Right forelimb (tissue), 1 donor: ENCODE measurements at regions not wholly inside any gene's neighbourhood (a gene's known extent, or its start where the extent isn't known, plus 50 kb on each side); places are given as distances from the start of the nearest gene placed in this dataset.
A peak's percentile ranks its signal among the peaks of the same experiment; 100 is the strongest.
"Not testable (repeated sequence)": the region's sequence is repeated elsewhere in the genome, so short reads cannot be mapped to it uniquely, and the experiment has no call there.

ENCODE experiments used
- DNase-seq: peaks from one replicate; pipeline ENCODE4 v3.0.0-alpha.2; 2018

DNA sequence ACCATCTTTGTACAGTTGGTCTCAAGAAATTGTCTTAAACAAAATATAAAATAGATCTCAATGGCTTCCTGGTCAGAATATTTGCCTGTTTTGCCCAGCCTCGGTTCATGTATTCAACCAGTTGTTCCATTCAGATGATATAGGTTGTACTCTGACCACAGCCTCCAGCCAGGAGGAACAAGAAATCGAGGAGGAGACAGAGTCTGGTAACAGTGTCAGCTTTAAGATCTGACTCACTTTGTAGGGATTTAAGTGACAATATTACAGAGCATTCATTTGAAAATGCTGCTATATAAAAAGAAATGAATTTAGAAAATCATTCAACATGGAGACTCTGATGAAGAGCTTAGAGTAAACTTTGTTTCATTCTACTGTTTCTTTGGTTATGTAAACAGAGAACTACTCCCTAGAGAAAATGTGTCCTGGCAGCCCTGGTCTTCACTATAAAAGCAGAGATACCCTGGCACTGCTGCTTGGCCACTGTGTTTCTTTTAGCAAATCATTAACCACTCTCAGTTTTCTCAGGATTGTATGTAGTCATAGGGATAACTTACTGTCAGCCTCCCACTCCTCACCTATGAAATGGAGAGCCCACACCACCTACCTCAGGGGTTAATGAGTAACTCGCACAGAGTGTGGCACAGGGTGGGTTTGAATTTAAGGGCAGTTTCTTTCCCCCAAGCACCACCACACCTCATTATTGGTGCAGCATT lies 53.5 kb downstream of the PAGE2 start:
- DNase-seq = no peak

DNA sequence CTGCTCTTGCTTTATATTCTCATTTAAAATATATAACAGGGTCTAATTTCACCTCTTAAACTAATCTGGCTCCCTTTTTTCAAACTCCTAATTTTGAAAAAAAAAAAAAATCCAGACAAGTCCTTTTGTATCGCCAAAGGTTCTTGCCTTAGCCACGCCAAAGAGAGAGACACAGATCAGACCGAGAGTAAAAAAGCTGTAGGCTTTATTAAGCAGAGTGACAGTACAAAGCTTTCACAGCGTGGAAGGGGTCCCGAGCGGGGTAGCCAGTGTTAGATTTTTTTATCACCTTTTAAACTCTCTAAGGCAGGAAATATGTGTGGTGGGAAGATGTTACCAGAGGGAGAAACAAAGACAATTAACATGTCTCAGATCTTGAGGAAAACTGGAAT lies 54.1 kb downstream of the PAGE2 start:
- DNase-seq = no peak

DNA sequence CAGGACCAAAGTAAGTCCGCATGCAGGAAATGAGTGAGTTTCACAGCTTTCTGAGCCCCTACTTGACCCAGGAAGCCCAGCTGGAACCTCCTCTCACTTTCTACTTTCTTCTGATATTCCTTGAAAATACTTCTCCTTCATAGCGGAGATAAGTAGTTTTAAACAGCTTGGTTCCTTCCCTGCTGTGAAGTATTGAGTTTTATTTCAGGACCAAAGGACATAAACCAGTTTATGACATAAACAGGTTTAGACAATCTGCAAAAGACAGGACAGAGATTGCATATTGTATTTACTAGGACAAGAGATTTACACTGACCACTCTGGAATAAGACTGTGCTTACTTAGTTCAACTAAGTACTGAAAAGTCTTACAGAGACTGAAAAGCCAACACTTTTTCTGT lies 54.8 kb downstream of the PAGE2 start:
- DNase-seq = no peak

DNA sequence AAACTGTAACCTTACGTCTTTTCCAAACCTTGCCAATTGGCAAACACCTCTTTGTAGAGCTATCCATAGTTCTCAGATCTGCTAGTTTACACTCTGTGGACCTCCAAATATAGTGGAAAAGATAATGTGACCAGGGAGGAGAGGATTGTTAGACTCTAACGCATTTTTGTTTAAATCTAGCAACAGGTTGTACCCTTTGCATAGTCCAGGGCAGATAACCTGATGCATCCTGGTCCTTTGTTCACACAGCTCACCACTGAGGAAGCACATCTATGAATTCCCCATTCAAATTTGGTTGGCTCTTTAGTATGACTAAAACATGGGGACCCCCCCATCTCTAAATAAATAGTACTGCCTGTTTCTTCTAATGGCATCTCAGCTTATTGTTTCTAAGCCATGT lies 55.9 kb downstream of the PAGE2 start:
- DNase-seq = no peak

DNA sequence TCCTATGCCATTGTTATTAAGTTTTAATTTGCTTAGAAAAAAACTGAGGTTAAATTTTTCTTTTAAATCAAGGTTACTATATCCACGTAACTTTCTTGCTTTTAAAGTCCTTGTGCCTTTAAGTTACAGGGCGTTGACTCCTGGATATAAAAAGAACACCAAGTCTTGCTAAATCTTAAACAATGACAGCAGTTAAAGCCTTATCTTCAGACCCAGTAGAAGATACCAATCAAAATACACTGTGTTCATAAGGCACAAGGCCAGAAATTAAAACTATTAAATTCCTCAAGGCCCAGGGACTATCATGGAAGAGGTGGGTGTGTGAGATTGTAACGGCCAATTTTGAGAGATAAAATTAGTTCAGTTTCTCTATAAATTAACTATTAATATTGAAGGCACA lies 60.4 kb downstream of the PAGE2 start:
- no peak for DNase-seq

DNA sequence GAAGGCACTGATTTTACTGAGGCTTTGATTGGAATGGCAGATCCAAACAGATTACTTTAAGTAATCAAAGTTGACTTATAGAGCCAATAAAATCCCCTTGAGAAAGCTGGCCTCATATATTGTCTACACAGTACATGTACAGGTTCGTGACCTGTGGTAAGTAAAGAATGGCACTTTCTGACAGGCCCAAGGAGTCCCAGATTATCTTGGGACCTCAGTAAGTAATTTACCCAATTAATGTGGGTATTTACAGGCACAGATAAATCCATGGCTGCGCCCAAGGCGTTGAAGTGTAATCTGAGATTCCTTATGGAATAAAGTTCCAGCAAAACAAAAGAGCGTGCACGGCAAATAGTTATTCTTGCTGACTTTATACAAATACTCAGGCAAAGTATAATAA lies 62.4 kb downstream of the PAGE2 start:
- no peak for DNase-seq

DNA sequence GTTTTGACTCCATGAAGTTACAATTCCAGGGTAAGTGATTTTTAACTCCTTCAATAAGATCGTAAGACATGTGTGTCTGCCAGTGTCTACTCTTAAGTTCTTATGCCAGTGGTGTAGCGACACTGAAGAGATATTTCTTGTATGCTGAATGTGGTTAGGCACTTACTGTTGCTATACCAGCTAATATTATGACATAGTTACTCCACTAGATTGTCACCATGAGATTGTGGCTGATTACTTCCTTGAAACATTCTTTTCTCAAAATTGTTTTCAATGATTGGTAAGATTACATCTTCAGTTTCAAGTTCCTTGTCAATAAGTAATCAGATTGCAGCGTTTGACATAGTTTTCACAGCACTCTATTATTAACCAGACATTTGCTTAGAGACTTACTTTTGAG lies 60.6 kb upstream of the PAGE5 start:
- DNase-seq = no peak

DNA sequence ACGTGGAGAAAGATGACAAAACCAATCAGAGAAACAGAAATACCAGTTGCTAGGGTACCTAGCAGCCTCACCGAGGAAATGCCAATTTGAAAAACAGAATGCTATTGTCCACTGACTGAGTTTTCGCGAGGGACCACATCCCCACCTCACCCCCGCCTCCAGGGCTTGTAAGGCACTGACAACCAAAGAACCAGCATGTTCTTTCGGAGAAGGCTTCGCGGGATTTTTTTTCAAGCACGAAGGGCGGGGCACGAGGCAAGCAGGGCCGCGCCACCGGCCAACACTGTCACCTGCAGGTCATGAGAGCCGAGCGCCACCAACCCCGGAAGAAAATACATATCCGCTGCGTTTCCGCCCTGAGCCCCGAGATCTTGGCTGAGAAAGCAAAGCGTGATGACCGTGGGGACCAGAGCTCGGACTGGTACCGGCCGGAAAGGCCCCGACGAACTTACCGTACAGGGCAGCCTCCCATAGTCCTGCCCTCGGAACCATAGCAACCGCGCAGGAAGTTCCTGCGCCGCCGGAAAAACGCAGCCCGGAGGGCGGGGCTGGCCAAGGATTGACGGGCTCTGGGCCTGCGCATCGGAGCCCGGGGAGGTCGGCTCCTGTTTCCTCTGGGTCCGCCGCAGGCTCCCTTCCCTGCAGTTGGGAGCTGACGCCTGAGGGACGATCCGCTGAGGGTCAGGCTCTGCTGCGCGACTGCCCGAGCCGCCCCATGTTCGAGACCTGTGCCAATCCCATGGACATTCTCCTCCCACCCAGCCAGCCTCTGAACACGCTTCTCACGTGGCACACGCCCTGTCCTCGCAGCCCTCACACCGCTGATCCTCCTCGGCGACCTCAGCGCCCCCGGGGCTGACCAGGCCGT lies 59.2 kb upstream of the PAGE5 start:
- peak; percentile 91 for DNase-seq

DNA sequence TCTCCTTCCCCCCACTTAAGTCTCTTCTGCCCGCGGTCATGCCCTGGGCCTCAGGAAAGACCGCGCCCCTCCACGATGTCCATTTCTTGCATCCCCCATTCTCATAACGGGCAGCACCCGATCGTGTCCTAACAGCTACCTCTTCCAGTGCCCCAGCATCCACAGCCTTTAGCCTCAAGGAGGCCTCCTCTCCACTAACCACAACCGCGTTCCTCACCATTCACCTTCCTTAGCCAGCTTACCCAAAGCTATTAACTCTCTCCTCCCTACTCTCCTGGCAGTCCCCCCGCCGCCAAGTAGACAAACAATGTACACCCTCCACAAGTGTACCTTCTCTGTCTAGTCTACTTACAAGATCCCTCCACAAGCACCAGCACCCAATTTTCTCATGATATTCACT lies 58.6 kb upstream of the PAGE5 start:
- DNase-seq = no peak

DNA sequence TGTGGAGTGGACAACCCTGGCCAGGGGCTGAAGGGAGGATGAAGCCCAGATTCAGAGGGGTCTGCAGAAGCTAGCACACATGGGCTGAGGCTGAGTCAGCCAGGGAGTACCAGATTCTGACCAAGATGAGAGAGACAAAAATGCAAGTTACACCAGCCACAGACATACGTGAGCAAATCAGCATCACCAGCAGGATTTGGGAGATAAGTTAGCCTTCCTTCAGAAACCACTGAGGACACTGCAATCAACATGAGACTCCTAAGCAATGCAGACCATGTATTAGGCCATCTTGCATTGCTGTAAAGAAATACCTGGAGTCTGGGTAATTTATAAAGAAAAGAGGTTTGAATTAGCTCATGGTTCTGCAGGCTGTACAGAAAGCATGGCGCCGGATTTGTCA lies 57.0 kb upstream of the PAGE5 start:
- DNase-seq = no peak

DNA sequence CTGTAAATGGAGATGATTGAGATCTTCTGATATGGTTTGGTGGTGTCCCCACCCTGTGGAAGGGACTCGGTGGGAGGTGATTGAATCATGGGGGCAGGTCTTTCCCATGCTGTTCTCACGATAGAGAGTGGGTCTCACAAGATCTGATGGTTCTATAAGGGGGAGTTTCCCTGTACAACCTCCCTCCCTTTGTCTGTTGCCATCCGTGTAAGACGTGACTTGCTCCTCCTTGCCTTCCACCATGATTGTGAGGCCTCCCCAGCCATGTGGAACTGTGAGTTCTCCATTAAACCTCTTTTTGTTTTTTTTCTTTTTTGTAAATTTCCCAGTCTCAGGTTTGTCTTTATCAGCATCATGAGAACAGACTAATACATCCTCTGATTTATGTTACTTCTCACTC lies 55.1 kb upstream of the PAGE5 start:
- DNase-seq = not testable (repeated sequence)

DNA sequence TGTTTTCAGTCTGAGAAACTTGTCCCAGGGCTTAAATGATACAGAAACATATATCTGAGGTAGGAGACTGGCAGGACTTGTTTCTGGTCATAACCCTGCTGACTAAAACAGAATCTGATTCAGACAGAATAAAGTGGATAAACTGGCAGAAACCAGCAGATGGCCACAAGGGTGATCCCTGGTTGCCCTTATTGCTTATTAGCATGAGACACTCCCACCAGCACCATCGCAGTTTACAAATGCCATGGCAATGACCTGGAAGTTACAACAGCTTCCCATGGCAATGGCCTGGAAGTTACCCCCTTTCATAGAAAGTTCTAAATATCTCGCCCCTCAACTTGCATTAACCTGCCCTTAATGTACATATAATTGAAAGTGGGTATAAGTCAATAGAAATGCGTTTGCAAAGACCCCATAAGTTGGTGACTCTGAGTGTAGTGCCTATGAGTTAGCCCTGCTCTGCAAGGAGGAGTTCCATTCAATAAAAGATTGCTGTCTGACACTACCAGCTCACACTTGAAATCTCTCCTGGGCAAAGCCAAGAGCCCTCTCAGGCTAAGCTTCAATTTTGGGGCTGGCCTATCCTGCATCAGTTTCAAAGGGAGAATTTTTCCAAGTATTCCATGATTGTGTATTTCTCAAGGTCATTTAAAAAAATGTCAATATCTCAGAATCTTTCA lies 52.9 kb upstream of the PAGE5 start:
- DNase-seq = no peak

DNA sequence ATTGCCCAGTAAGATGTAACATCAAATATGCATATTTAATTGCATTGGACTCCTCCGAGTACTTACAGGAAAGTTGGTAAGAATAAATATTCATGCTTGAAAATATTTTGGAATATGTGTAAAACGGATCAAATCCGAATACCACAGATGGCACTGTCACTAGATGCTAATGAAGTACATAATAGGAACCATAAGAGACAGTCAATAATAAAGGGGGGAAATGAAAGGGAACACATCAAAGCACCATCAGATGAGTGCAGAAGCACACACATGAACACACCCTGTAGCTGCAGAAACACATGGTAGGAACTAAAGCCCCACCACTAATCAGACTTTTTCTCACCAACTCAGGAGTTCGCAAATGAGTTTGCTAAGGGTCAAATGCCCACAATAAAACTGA lies 52.2 kb upstream of the PAGE5 start:
- DNase-seq = no peak

DNA sequence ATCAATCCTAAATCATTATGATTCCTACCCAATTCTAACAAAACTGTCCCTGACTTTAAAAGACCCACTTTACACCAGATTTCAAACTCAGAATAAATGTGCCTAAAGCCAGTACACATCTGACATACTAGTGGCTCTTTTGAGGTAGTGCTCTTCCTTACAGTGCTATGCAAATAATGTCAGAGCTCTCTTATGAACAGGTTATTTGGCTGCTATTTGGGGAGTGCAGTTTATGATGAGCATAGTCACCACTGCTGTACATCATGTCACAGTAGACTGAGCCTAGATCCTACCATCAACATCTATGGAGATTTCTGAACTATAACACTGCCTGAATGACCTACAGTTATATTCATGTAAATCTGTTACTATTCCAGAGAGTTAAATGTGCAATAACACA lies 50.4 kb upstream of the PAGE5 start:
- DNase-seq = no peak
